ENCODE measurements at regions not wholly inside any gene's neighbourhood (a gene's known extent, or its start where the extent isn't known, plus 50 kb on each side); places are given as distances from the start of the nearest gene placed in this dataset.

DNA sequence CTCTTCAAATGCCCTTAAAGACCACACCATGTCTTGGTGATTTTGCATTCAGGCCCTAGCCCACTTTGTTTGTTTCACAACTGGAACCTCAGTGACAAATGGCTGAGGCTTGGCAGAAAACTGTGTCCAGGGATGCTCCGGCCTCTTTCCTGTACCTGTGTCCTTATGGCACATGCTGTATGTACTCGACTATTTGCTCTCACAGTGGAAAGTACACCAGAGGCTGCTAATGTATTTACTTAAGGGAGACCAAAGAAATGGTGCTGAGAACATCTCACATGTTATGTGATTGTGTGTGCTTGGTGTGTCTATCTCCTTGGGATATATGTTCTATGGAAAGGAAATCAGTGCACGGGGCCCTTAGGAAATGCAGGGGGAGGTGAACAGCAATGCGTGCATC, 263.3 kb downstream of the GADD45G start:
- no peak for TF ChIP-seq GATA2 (IDR thresholded peaks at IDR 0.05; ENCODE audit: low read depth, low read length)
- TF ChIP-seq GATA3 (IDR thresholded peaks at IDR 0.05; ENCODE audit: low read depth, low read length), result no peak

All from SH-SY5Y (cell line).